Retinal pigment epithelial cell (primary cell): ENCODE measurements at regions not wholly inside any gene's neighbourhood (a gene's known extent, or its start where the extent isn't known, plus 50 kb on each side); places are given as distances from the start of the nearest gene placed in this dataset.

Source experiments
- DNase-seq: peaks from one replicate; pipeline ENCODE4 v3.0.0-alpha.2; 2010; ENCODE audit warnings: low read depth
- H3K4me3 ChIP-seq: 2 replicates; pipeline ENCODE4 v1.5.1; 2011; ENCODE audit warnings: mild to moderate bottlenecking, low read length, control low read depth, moderate library complexity
- TF ChIP-seq, protein P1 (sequence below): conservative IDR thresholded peaks from 2 replicates; pipeline ENCODE4 v1.5.1; 2011; ENCODE audit warnings: low read depth, low read length, control low read depth, inconsistent platforms

DNA sequence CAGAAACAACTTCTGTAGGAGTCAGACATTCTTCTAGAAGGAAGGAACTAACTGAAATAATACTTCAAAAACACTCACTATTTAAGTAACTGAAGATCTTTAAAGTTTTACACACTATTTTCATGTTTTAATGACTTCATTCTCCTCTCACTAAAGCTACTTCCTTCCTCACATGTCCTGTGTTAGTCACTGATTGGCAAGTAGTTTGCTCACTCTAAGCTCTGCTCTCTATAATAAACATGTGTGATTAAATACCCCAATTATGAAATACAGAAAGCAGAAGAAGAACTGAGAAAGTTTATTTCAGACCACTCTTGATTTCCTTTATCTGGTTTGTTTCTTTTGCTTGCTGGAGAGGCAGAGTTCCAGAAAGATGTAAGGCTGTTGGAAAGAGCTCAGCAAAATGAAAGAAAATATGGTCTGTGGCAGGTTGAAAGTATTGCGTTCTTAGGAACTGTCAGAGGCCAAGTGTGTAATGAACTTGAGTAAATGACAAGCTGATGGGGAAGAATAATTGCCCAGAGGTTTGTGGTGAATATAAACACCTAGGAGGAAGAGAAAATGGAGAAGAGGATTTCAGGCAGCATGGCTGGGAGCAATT is 522.0 kb upstream of the SEL1L start:
- DNase-seq: no peak
- H3K4me3 ChIP-seq: no peak overlapping the region
- TF ChIP-seq, protein P1, sequence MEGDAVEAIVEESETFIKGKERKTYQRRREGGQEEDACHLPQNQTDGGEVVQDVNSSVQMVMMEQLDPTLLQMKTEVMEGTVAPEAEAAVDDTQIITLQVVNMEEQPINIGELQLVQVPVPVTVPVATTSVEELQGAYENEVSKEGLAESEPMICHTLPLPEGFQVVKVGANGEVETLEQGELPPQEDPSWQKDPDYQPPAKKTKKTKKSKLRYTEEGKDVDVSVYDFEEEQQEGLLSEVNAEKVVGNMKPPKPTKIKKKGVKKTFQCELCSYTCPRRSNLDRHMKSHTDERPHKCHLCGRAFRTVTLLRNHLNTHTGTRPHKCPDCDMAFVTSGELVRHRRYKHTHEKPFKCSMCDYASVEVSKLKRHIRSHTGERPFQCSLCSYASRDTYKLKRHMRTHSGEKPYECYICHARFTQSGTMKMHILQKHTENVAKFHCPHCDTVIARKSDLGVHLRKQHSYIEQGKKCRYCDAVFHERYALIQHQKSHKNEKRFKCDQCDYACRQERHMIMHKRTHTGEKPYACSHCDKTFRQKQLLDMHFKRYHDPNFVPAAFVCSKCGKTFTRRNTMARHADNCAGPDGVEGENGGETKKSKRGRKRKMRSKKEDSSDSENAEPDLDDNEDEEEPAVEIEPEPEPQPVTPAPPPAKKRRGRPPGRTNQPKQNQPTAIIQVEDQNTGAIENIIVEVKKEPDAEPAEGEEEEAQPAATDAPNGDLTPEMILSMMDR: no peak

DNA sequence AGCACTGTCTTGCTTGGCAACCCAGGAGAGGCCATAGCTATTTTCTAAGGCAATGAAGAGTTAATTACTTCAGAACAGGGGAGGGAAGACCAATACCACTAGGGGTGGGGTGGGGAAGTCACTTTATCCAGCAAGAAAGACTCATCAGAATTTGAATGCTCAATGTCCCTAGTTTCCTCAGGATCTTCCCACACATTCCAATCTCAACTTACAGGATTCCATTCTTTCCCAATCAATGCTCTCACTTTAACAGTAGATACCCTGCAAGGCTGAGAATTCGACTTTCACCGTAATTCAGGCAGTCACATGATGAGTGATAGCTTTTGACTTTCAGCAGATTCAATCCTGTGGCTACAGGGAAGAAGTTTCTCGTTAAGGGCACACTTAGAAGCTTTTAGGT is 526.6 kb upstream of the SEL1L start:
- TF ChIP-seq, protein P1: no peak
- no peak for DNase-seq
- H3K4me3 ChIP-seq: no peak overlapping the region

DNA sequence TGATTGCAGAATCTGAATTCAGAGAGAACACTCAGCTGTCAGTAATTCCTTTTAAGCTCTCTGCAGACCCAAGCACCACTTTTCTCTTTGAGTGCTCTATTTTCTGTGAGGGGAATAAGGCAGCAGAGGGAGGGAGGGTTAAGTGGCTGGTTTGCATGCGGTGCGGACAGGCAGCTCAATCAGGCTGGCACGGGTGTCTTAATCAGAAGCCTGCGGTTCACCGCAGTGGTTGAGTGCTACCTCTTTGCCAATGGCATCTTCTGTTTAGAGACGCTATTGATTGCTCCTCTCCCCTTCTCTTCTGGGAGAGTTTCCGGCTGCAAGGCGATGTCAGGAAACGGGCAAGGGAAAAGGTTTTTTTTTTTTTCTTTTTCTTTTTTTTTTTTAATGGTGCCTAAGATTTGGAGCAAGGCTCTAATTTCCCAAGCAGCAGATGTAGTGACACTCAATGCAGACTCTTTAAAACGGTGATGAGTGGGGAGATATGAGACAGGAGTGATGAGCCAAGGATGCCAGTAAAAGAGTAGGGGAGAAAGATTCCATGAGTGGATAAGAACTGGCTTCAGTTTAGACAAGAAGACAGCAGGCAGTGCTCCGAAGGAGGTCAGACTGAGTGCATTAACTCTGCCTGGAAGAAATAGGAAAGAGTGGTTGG is 533.7 kb upstream of the SEL1L start:
- TF ChIP-seq, protein P1: no peak
- DNase-seq: no peak
- no peak overlapping the region for H3K4me3 ChIP-seq

DNA sequence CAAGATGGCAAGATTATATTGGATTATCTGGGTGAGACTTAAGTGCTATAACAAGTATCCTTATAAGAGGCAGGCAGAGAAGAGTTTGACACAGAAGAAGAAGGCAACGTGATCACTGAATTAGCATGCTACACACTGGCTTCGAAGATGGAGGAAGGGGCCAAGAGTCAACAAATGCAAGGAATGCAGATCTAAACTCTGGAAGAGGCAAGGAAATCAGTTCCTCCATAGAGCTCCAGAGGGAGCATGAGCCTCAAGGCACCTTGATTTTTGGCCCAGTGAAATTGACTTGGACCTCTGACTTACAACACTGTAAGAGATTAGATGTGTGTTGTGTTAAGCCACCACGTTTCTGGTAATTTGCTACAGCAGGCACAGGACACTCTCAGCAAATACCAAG is 536.4 kb upstream of the SEL1L start:
- TF ChIP-seq, protein P1: no peak
- DNase-seq: no peak
- no peak overlapping the region for H3K4me3 ChIP-seq

DNA sequence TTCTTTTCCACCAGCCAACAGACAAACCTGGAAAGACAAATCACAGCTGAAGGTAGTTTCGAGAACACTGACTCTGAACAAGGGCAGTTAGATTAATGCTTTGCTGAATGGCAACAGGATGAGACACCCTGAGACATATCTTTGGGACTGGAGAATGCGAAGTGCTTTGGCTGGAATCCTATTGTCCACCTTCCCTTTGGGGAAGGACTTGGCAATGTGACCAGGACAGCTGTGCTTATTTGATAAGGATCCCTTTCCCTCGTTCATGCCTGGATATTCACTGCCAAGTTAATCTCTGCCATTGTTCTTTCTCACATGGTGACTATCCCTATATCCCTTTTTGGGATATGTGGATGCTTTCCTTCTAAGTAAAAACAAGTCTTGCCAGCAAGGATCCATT is 537.1 kb upstream of the SEL1L start:
- H3K4me3 ChIP-seq: no peak overlapping the region
- TF ChIP-seq, protein P1: no peak
- no peak for DNase-seq

DNA sequence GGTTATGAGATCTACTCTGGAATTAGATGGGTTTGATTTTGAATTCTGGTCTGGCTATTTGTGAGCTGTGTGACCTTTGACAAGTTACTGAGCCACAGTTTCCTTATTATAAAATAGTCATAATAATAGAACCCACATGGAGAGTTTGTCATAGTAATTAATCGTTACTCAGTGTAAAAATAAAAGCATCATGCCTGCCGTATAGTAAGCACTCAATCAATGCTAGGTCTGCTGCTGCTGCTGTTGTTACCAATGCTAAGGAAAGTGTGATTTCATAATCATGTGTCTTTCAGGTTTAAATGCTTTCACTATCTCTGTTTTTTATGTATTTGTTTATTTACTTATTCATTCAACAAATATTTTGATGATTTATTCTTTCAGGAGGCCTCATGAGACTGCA is 539.9 kb upstream of the SEL1L start:
- no peak overlapping the region for H3K4me3 ChIP-seq
- TF ChIP-seq, protein P1: no peak
- DNase-seq: no peak

DNA sequence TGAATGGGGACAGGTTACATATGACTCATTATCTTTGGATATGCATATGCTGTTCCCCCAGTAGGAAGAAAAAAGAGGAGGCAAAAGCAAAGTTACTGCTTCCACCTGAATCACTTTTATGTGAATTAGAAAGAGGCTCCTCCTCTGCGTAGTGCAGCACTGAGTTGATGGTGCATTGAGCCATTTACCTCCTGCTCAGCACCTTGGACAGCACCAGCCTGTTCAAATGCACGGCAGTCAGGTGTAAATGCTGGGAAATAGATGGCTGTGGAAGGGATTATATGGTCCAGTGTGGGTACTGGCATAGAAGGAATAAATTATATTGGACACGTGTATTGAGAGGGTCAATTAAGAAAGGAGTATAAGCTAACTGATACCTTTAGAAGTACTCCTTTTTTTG is 541.9 kb upstream of the SEL1L start:
- DNase-seq: no peak
- H3K4me3 ChIP-seq: no peak overlapping the region
- TF ChIP-seq, protein P1: no peak
